COLO829 (cell line): ENCODE measurements at regions not wholly inside any gene's neighbourhood (a gene's known extent, or its start where the extent isn't known, plus 50 kb on each side); places are given as distances from the start of the nearest gene placed in this dataset.

Source experiments
- DNase-seq: peaks from one replicate; pipeline ENCODE4 v3.0.0; 2012; ENCODE audit warnings: low spot score

- peak; percentile 36 for DNase-seq
Observed at GRCh38 chr9:110058304-110058953, 149.5 kb downstream of the C9orf152 start.

- DNase-seq: no peak
Observed at GRCh38 chr9:110059461-110059860, 148.5 kb downstream of the C9orf152 start.

- DNase-seq: no peak
Observed at GRCh38 chr9:110064803-110065202, 143.2 kb downstream of the C9orf152 start.

GRCh38 chr9:110065532-110065931 lies 142.4 kb downstream of the C9orf152 start:
- DNase-seq: no peak

GRCh38 chr9:110066929-110067716 lies 140.8 kb downstream of the C9orf152 start:
- DNase-seq: no peak

- DNase-seq: no peak
Observed at GRCh38 chr9:110068212-110068611, 139.7 kb downstream of the C9orf152 start.

GRCh38 chr9:110069326-110070248 lies 138.4 kb downstream of the C9orf152 start:
- DNase-seq: peak; percentile 45

GRCh38 chr9:110072597-110073355 lies 135.2 kb downstream of the C9orf152 start:
- DNase-seq: no peak

GRCh38 chr9:110073356-110073905 lies 134.5 kb downstream of the C9orf152 start:
- DNase-seq: no peak

- DNase-seq: no peak
Observed at GRCh38 chr9:110076894-110077725, 130.8 kb downstream of the C9orf152 start.

GRCh38 chr9:110077925-110078324 lies 130.0 kb downstream of the C9orf152 start:
- no peak for DNase-seq

GRCh38 chr9:110078604-110079003 lies 129.4 kb downstream of the C9orf152 start:
- no peak for DNase-seq

GRCh38 chr9:110081395-110081794 lies 126.6 kb downstream of the C9orf152 start:
- DNase-seq: no peak

- DNase-seq: no peak
Observed at GRCh38 chr9:110083866-110084265, 124.1 kb downstream of the C9orf152 start.

- DNase-seq: no peak
Observed at GRCh38 chr9:110086537-110086936, 121.4 kb downstream of the C9orf152 start.

GRCh38 chr9:110087605-110088004 lies 120.4 kb downstream of the C9orf152 start:
- DNase-seq: no peak

- no peak for DNase-seq
Observed at GRCh38 chr9:110088099-110088498, 119.9 kb downstream of the C9orf152 start.

GRCh38 chr9:110089681-110090370 lies 118.1 kb downstream of the C9orf152 start:
- DNase-seq: no peak

GRCh38 chr9:110092792-110093191 lies 115.2 kb downstream of the C9orf152 start:
- no peak for DNase-seq

GRCh38 chr9:110093417-110093816 lies 114.5 kb downstream of the C9orf152 start:
- DNase-seq: no peak
